ENCODE measurements at regions not wholly inside any gene's neighbourhood (a gene's known extent, or its start where the extent isn't known, plus 50 kb on each side); places are given as distances from the start of the nearest gene placed in this dataset.
"Not testable (repeated sequence)": the region's sequence is repeated elsewhere in the genome, so short reads cannot be mapped to it uniquely, and the experiment has no call there.

- not testable (repeated sequence) for H3K4me1 Mint-ChIP-seq; H3K27ac Mint-ChIP-seq (ENCODE audit: unreplicated experiment); H3K27me3 Mint-ChIP-seq (ENCODE audit: low read depth); H3K4me3 Mint-ChIP-seq; H3K9me3 Mint-ChIP-seq; DNase-seq (ENCODE audit: low read depth, low spot score); H3K36me3 Mint-ChIP-seq (ENCODE audit: low read depth)
Observed at GRCh38 chr1:761791-762190, 75.3 kb upstream of the OR4F16 start.

- not testable (repeated sequence) for H3K27ac Mint-ChIP-seq (ENCODE audit: unreplicated experiment); H3K9me3 Mint-ChIP-seq
Observed at GRCh38 chr1:771449-771848, 85.0 kb upstream of the OR4F16 start.

GRCh38 chr1:777480-778180 is 91.2 kb upstream of the OR4F16 start:
- not testable (repeated sequence) for H3K27ac Mint-ChIP-seq (ENCODE audit: unreplicated experiment); H3K36me3 Mint-ChIP-seq (ENCODE audit: low read depth); DNase-seq (ENCODE audit: low read depth, low spot score); H3K9me3 Mint-ChIP-seq; H3K27me3 Mint-ChIP-seq (ENCODE audit: low read depth)
- Mint-ChIP-seq H3K4me1 (peaks cover 10% of the 10 kb centered on the region), H3K4me3 (peak overlapping the region; percentile 100)

More at GRCh38 chr1:771449-771848, 85.0 kb upstream of the OR4F16 start:
- H3K36me3 Mint-ChIP-seq (ENCODE audit: low read depth); H3K4me1 Mint-ChIP-seq; H3K4me3 Mint-ChIP-seq; DNase-seq (ENCODE audit: low read depth, low spot score); H3K27me3 Mint-ChIP-seq (ENCODE audit: low read depth): not testable (repeated sequence)

GRCh38 chr1:778451-779278 is 92.2 kb upstream of the OR4F16 start:
- H3K4me1 Mint-ChIP-seq: peaks cover 10% of the 10 kb centered on the region

GRCh38 chr1:779621-780020 is 93.2 kb upstream of the OR4F16 start:
- H3K9me3 Mint-ChIP-seq; DNase-seq (ENCODE audit: low read depth, low spot score); H3K27ac Mint-ChIP-seq (ENCODE audit: unreplicated experiment); H3K27me3 Mint-ChIP-seq (ENCODE audit: low read depth): not testable (repeated sequence)
- Mint-ChIP-seq H3K36me3 (ENCODE audit: low read depth) (peaks cover 11% of the 10 kb centered on the region), H3K4me3 (peak overlapping the region; percentile 100), H3K4me1 (peaks cover 10% of the 10 kb centered on the region)

More at GRCh38 chr1:778451-779278, 92.2 kb upstream of the OR4F16 start:
- H3K27ac Mint-ChIP-seq (ENCODE audit: unreplicated experiment): peak overlapping the region; percentile 100
- not testable (repeated sequence) for H3K27me3 Mint-ChIP-seq (ENCODE audit: low read depth); H3K9me3 Mint-ChIP-seq; H3K36me3 Mint-ChIP-seq (ENCODE audit: low read depth)
- peak overlapping the region; percentile 100 for H3K4me3 Mint-ChIP-seq
- peak; percentile 95 for DNase-seq (ENCODE audit: low read depth, low spot score)

GRCh38 chr1:788835-789234 is 102.4 kb upstream of the OR4F16 start:
- peaks cover 16% of the 10 kb centered on the region for H3K36me3 Mint-ChIP-seq (ENCODE audit: low read depth)
- H3K4me3 Mint-ChIP-seq: no peak overlapping the region
- no peaks in the 10 kb centered on the region for H3K27me3 Mint-ChIP-seq (ENCODE audit: low read depth)
- TF ChIP-seq CTCF (conservative IDR thresholded peaks at IDR 0.05): no peak
- no peaks in the 10 kb centered on the region for H3K9me3 Mint-ChIP-seq
- DNase-seq (ENCODE audit: low read depth, low spot score): no peak
- no peak overlapping the region for H3K27ac Mint-ChIP-seq (ENCODE audit: unreplicated experiment)
- H3K4me1 Mint-ChIP-seq: no peaks in the 10 kb centered on the region

DNA sequence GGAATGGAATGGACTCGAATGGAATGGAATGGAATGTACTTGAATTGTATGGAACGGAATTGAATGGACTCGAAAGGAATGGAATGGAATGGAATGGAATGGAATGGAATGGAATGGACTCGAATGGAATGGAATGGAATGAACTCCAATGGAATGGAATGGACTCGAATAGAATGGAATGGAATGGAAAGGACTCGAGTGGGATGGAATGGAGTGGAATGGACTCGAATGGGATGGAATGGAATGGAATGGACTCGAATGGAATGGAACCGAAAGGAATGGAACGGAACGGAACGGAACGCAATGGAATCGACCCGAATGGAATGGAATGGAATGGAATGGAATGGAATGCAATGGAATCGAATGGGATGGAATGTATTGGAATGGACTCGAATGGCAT is 103.2 kb upstream of the OR4F16 start:
- not testable (repeated sequence) for H3K4me3 Mint-ChIP-seq; DNase-seq (ENCODE audit: low read depth, low spot score); H3K4me1 Mint-ChIP-seq; H3K27me3 Mint-ChIP-seq (ENCODE audit: low read depth); H3K27ac Mint-ChIP-seq (ENCODE audit: unreplicated experiment); H3K9me3 Mint-ChIP-seq
- H3K36me3 Mint-ChIP-seq (ENCODE audit: low read depth): peaks cover 12% of the 10 kb centered on the region

DNA sequence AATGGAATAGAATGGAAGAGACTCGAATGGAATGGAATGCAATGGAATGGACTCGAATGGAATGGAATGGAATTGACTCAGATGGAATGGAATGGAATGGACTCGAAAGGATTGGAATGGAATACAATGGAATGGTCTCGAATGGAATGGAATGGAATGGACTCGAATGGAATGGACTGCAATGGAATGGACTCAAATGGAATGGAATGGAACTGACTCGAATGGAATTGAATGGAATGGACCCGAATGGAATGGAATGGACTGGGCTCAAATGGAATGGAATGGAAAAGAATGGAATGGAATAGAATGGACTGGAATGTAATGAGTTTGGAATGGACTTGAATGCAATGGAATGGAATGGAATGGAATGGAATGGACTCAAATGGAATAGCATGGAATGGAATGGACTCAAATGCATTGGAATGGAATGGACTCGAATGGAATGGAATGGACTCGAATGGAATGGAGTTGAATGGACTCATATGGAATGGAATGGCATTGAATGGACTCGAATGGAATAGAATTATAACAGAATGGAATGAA is 104.0 kb upstream of the OR4F16 start:
- not testable (repeated sequence) for H3K9me3 Mint-ChIP-seq; H3K27me3 Mint-ChIP-seq (ENCODE audit: low read depth); DNase-seq (ENCODE audit: low read depth, low spot score); H3K27ac Mint-ChIP-seq (ENCODE audit: unreplicated experiment); H3K4me3 Mint-ChIP-seq; H3K4me1 Mint-ChIP-seq
- peaks cover 12% of the 10 kb centered on the region for H3K36me3 Mint-ChIP-seq (ENCODE audit: low read depth)

GRCh38 chr1:794310-794709 is 107.9 kb upstream of the OR4F16 start:
- H3K27me3 Mint-ChIP-seq (ENCODE audit: low read depth); H3K36me3 Mint-ChIP-seq (ENCODE audit: low read depth); H3K9me3 Mint-ChIP-seq; H3K4me3 Mint-ChIP-seq; DNase-seq (ENCODE audit: low read depth, low spot score); H3K4me1 Mint-ChIP-seq; H3K27ac Mint-ChIP-seq (ENCODE audit: unreplicated experiment): not testable (repeated sequence)

GRCh38 chr1:794918-795584 is 108.6 kb upstream of the OR4F16 start:
- H3K27ac Mint-ChIP-seq (ENCODE audit: unreplicated experiment); DNase-seq (ENCODE audit: low read depth, low spot score); H3K9me3 Mint-ChIP-seq; H3K36me3 Mint-ChIP-seq (ENCODE audit: low read depth); H3K4me3 Mint-ChIP-seq; H3K4me1 Mint-ChIP-seq; H3K27me3 Mint-ChIP-seq (ENCODE audit: low read depth): not testable (repeated sequence)

- H3K27me3 Mint-ChIP-seq (ENCODE audit: low read depth); DNase-seq (ENCODE audit: low read depth, low spot score); H3K4me1 Mint-ChIP-seq; H3K36me3 Mint-ChIP-seq (ENCODE audit: low read depth); H3K27ac Mint-ChIP-seq (ENCODE audit: unreplicated experiment); H3K9me3 Mint-ChIP-seq; H3K4me3 Mint-ChIP-seq: not testable (repeated sequence)
Observed at GRCh38 chr1:797649-798048, 111.2 kb upstream of the OR4F16 start.

DNA sequence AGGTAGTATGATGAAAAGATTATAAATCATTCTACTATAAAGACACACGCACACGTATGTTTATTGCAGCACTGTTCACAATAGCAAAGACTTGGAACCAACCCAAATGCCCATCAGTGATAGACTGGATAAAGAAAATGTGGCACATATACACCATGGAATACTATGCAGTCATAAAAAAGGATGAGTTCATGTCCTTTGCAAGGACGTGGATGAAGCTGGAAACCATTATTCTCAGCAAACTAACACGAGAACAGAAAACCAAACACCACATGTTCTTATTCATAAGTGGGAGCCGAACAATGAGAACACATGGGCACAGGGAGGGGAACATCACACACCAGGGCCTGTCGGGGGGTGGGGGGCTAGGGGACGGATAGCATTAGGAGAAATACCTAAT is 113.9 kb upstream of the OR4F16 start:
- not testable (repeated sequence) for H3K9me3 Mint-ChIP-seq; H3K4me3 Mint-ChIP-seq; DNase-seq (ENCODE audit: low read depth, low spot score); H3K27me3 Mint-ChIP-seq (ENCODE audit: low read depth); H3K27ac Mint-ChIP-seq (ENCODE audit: unreplicated experiment); H3K36me3 Mint-ChIP-seq (ENCODE audit: low read depth); H3K4me1 Mint-ChIP-seq

Data from neural crest cell (in vitro differentiated cells).